ENCODE measurements at regions not wholly inside any gene's neighbourhood (a gene's known extent, or its start where the extent isn't known, plus 50 kb on each side); places are given as distances from the start of the nearest gene placed in this dataset.

- Histone ChIP-seq H3K36me3 (no peaks in the 10 kb centered on the region), H3K27ac (no peak overlapping the region), H3K27me3 (no peaks in the 10 kb centered on the region), H3K4me3 (no peak overlapping the region), H3K9me3 (ENCODE audit: low read depth) (no peaks in the 10 kb centered on the region), H3K4me1 (ENCODE audit: low read depth) (peaks cover 4% of the 10 kb centered on the region)
- no peak for DNase-seq (ENCODE audit: low read depth in 1 of 2, low spot score in 1 of 2)
- no peak for TF ChIP-seq CTCF (IDR thresholded peaks at IDR 0.05; ENCODE audit: low read depth, low read length)
Measured at GRCh38 chr22:27381960-27382742, 419.4 kb downstream of the MN1 start.

DNA sequence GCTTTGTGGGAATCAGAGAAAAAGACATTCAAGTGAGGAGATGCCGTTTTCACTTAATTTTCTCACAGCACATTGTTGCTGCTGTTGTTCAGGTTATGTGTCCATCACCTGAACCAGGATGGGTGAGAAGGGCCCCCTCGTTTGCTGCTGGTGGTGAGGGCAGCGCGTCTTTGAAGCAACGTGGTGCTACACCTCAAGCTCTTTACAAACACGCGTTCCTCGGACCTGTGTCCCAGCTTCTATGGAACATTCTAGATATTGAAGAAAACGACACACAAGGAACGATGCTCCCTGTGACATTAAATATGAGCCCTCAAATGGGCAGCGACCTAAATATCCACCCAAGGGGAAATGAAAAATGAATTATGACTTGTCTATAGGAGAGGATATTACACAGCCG, 418.6 kb downstream of the MN1 start:
- H3K4me3 ChIP-seq, result no peak overlapping the region
- no peak for TF ChIP-seq CTCF (IDR thresholded peaks at IDR 0.05; ENCODE audit: low read depth, low read length)
- H3K4me1 ChIP-seq (ENCODE audit: low read depth), result peaks cover 4% of the 10 kb centered on the region
- H3K9me3 ChIP-seq (ENCODE audit: low read depth), result no peaks in the 10 kb centered on the region
- H3K27ac ChIP-seq, result no peak overlapping the region
- H3K36me3 ChIP-seq, result no peaks in the 10 kb centered on the region
- no peak for DNase-seq (ENCODE audit: low read depth in 1 of 2, low spot score in 1 of 2)
- H3K27me3 ChIP-seq, result no peaks in the 10 kb centered on the region

GRCh38 chr22:27383896-27384295, 417.7 kb downstream of the MN1 start:
- Histone ChIP-seq H3K27ac (no peak overlapping the region), H3K36me3 (no peaks in the 10 kb centered on the region), H3K27me3 (no peaks in the 10 kb centered on the region), H3K4me3 (no peak overlapping the region), H3K9me3 (ENCODE audit: low read depth) (no peaks in the 10 kb centered on the region), H3K4me1 (ENCODE audit: low read depth) (peaks cover 4% of the 10 kb centered on the region)
- no peak for DNase-seq (ENCODE audit: low read depth in 1 of 2, low spot score in 1 of 2)
- TF ChIP-seq CTCF (IDR thresholded peaks at IDR 0.05; ENCODE audit: low read depth, low read length), result no peak

DNA sequence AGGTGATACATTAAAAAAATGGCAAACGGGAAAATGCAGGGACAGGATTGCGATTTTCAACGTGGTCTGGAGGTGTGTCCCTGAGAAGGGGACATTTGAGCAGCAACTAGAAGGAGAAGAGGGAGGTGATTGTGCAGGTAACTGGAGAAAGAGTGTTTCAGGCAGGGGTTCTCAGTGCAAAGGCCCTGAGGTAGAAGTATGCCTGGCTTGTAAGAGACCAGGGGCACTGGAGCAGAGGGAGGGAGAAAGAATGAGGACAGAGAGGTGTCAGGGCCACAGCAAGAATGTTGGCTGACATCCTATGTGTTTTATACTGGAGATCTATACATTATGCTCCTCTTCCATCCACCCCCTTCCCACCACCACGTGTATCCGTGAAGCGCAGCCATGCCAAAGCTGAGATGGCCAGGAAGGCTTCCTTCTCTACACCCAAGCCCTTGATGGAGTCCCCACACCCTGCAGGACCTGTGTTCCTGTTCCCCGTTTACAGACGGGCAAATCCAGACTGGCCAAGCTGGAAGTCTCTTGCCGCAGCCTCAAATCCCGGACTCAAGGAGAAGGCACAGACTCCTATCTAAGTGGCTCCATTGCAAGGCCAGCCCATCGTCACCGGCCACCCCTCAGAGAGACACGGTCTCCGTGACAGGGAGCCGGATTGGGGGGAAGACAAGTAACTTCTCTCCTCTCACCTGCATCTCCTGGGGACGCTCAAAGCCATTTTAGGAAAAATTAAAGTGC, 416.1 kb downstream of the MN1 start:
- TF ChIP-seq CTCF (IDR thresholded peaks at IDR 0.05; ENCODE audit: low read depth, low read length), result no peak
- Histone ChIP-seq H3K27ac (no peak overlapping the region), H3K27me3 (no peaks in the 10 kb centered on the region), H3K4me1 (ENCODE audit: low read depth) (peaks cover 4% of the 10 kb centered on the region), H3K9me3 (ENCODE audit: low read depth) (no peaks in the 10 kb centered on the region), H3K4me3 (no peak overlapping the region), H3K36me3 (no peaks in the 10 kb centered on the region)
- no peak for DNase-seq (ENCODE audit: low read depth in 1 of 2, low spot score in 1 of 2)

- no peak for TF ChIP-seq CTCF (IDR thresholded peaks at IDR 0.05; ENCODE audit: low read depth, low read length)
- Histone ChIP-seq H3K4me1 (ENCODE audit: low read depth) (peaks cover 4% of the 10 kb centered on the region), H3K27ac (no peak overlapping the region), H3K27me3 (no peaks in the 10 kb centered on the region), H3K9me3 (ENCODE audit: low read depth) (no peaks in the 10 kb centered on the region), H3K36me3 (no peaks in the 10 kb centered on the region), H3K4me3 (no peak overlapping the region)
- DNase-seq (ENCODE audit: low read depth in 1 of 2, low spot score in 1 of 2), result no peak
Measured at GRCh38 chr22:27386186-27386585, 415.4 kb downstream of the MN1 start.

Data from cardiac muscle cell (in vitro differentiated cells and primary cell).